ENCODE measurements at regions not wholly inside any gene's neighbourhood (a gene's known extent, or its start where the extent isn't known, plus 50 kb on each side); places are given as distances from the start of the nearest gene placed in this dataset.

DNA sequence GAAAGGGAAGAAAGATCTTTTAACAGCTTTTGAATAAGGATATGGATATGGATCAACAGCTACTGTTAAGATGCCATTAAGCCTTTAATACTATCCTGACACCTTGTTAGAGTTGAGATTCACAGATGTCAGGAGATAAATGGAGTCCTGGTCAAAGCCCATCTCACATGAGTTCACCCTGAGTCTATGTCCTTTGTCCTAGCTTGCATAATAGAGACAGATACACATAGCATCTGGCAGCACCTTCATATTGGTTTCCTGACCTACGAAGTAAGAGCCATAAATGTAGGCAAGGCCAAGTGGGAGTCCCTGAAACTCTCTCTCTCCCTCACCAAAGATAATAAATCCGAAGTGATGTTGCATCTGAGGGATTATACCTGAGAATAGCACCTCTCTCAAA is 79.1 kb upstream of the F13A1 start:
- TF ChIP-seq POLR2AphosphoS5 (IDR thresholded peaks at IDR 0.05; ENCODE audit: insufficient read depth, low read depth, low read length) (no peak), EZH2 (IDR thresholded peaks at IDR 0.05; ENCODE audit: borderline replicate concordance, low read depth, low read length, severe bottlenecking) (no peak), JUN (IDR thresholded peaks at IDR 0.05; ENCODE audit: borderline replicate concordance, insufficient read depth, insufficient read length, low read depth) (no peak)
- TF ChIP-seq, protein P1, sequence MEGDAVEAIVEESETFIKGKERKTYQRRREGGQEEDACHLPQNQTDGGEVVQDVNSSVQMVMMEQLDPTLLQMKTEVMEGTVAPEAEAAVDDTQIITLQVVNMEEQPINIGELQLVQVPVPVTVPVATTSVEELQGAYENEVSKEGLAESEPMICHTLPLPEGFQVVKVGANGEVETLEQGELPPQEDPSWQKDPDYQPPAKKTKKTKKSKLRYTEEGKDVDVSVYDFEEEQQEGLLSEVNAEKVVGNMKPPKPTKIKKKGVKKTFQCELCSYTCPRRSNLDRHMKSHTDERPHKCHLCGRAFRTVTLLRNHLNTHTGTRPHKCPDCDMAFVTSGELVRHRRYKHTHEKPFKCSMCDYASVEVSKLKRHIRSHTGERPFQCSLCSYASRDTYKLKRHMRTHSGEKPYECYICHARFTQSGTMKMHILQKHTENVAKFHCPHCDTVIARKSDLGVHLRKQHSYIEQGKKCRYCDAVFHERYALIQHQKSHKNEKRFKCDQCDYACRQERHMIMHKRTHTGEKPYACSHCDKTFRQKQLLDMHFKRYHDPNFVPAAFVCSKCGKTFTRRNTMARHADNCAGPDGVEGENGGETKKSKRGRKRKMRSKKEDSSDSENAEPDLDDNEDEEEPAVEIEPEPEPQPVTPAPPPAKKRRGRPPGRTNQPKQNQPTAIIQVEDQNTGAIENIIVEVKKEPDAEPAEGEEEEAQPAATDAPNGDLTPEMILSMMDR (IDR thresholded peaks at IDR 0.05; ENCODE audit: extremely low read depth in 1 of 2, insufficient read depth in 1 of 2, low read depth in 1 of 2, low read length in 2 of 2), result no peak
- CTCF ChIA-PET, result no interaction called here

GRCh38 chr6:6401401-6401800 is 80.9 kb upstream of the F13A1 start:
- Histone ChIP-seq H3K36me3 (ENCODE audit: control insufficient read depth in 2 of 2, extremely low read depth in 1 of 2, insufficient read depth in 2 of 2, low read length in 2 of 2) (no peaks in the 10 kb centered on the region), H3K4me2 (ENCODE audit: insufficient read depth, low read length) (no peak overlapping the region), H3K27ac (ENCODE audit: insufficient read depth, low read depth, low read length) (no peak overlapping the region), H3K4me1 (ENCODE audit: control insufficient read depth, extremely low read depth, insufficient read depth, low read length) (no peaks in the 10 kb centered on the region), H4K20me1 (replicated peaks; ENCODE audit: control insufficient read depth, extremely low read depth, insufficient read depth, low read length) (no peaks in the 10 kb centered on the region), H3K79me2 (ENCODE audit: control insufficient read depth, insufficient read depth, low read length) (no peaks in the 10 kb centered on the region), H3K9ac (replicated peaks; ENCODE audit: extremely low read depth, insufficient read depth, low read length) (no peak overlapping the region), H2AFZ (ENCODE audit: low read depth, low read length) (no peak overlapping the region), H3K9me3 (replicated peaks; ENCODE audit: control insufficient read depth, insufficient read depth, low read length) (no peaks in the 10 kb centered on the region), H3K9me1 (replicated peaks; ENCODE audit: control insufficient read depth, extremely low read depth, insufficient read depth, low read length) (no peaks in the 10 kb centered on the region), H3K4me3 (replicated peaks in 1 of 3; ENCODE audit: insufficient read depth in 1 of 3, low read depth in 1 of 3, low read length in 3 of 3) (no peak overlapping the region), H3K27me3 (ENCODE audit: control insufficient read depth in 2 of 2, insufficient read depth in 2 of 2, low read length in 2 of 2) (no peaks in the 10 kb centered on the region)
- ChIA-PET POLR2A (no interaction called here), CTCF (no interaction called here)
- TF ChIP-seq GATA2 (IDR thresholded peaks at IDR 0.05; ENCODE audit: insufficient read depth, insufficient read length, low read depth, low read length) (no peak), JUN (IDR thresholded peaks at IDR 0.05; ENCODE audit: borderline replicate concordance, insufficient read depth, insufficient read length, low read depth) (no peak), MYC (IDR thresholded peaks at IDR 0.05; ENCODE audit: low read depth, low read length) (no peak), FOS (IDR thresholded peaks at IDR 0.05; ENCODE audit: borderline replicate concordance, insufficient read depth, low read length) (no peak), EZH2 (IDR thresholded peaks at IDR 0.05; ENCODE audit: borderline replicate concordance, low read depth, low read length, severe bottlenecking) (no peak), POLR2AphosphoS5 (IDR thresholded peaks at IDR 0.05; ENCODE audit: insufficient read depth, low read depth, low read length) (no peak), POLR2A (IDR thresholded peaks at IDR 0.05; ENCODE audit: low read depth, low read length) (no peak)
- TF ChIP-seq, protein P2, sequence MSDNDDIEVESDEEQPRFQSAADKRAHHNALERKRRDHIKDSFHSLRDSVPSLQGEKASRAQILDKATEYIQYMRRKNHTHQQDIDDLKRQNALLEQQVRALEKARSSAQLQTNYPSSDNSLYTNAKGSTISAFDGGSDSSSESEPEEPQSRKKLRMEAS (IDR thresholded peaks at IDR 0.05; ENCODE audit: insufficient read depth, insufficient read length), result no peak
- TF ChIP-seq, protein P1 (IDR thresholded peaks at IDR 0.05; ENCODE audit: extremely low read depth in 1 of 2, insufficient read depth in 1 of 2, low read depth in 1 of 2, low read length in 2 of 2), result no peak
- intact Hi-C loops (cut with micrococcal nuclease) (no loop called here), dilution Hi-C loops (cut with MboI; ENCODE audit: extremely low pct_ligation_motif_present, low sequenced_read_pairs) (no loop called here)
- BruUV-seq (replicated peaks), result no TSS peak
- no peak for FAIRE-seq
- DNase-seq (ENCODE audit: low read depth, low spot score), result no peak

More for the DNA sequence above, 79.1 kb upstream of the F13A1 start:
- no peak overlapping the region for H2AFZ ChIP-seq (ENCODE audit: low read depth, low read length)
- H3K4me2 ChIP-seq (ENCODE audit: insufficient read depth, low read length), result no peak overlapping the region
- no peak for FAIRE-seq
- no peak overlapping the region for H3K27ac ChIP-seq (ENCODE audit: insufficient read depth, low read depth, low read length)
- H4K20me1 ChIP-seq (replicated peaks; ENCODE audit: control insufficient read depth, extremely low read depth, insufficient read depth, low read length), result no peaks in the 10 kb centered on the region
- dilution Hi-C loops (cut with MboI; ENCODE audit: extremely low pct_ligation_motif_present, low sequenced_read_pairs) (no loop called here), intact Hi-C loops (cut with micrococcal nuclease) (no loop called here)
- no peaks in the 10 kb centered on the region for H3K36me3 ChIP-seq (ENCODE audit: control insufficient read depth in 2 of 2, extremely low read depth in 1 of 2, insufficient read depth in 2 of 2, low read length in 2 of 2)
- no peaks in the 10 kb centered on the region for H3K27me3 ChIP-seq (ENCODE audit: control insufficient read depth in 2 of 2, insufficient read depth in 2 of 2, low read length in 2 of 2)
- H3K4me3 ChIP-seq (replicated peaks in 1 of 3; ENCODE audit: insufficient read depth in 1 of 3, low read depth in 1 of 3, low read length in 3 of 3), result no peak overlapping the region
- H3K9me3 ChIP-seq (replicated peaks; ENCODE audit: control insufficient read depth, insufficient read depth, low read length), result no peaks in the 10 kb centered on the region
- no TSS peak for BruUV-seq (replicated peaks)
- no peak for DNase-seq (ENCODE audit: low read depth, low spot score)
- H3K9me1 ChIP-seq (replicated peaks; ENCODE audit: control insufficient read depth, extremely low read depth, insufficient read depth, low read length), result no peaks in the 10 kb centered on the region
- no peaks in the 10 kb centered on the region for H3K79me2 ChIP-seq (ENCODE audit: control insufficient read depth, insufficient read depth, low read length)
- H3K4me1 ChIP-seq (ENCODE audit: control insufficient read depth, extremely low read depth, insufficient read depth, low read length), result no peaks in the 10 kb centered on the region
- POLR2A ChIA-PET, result no interaction called here
- no peak overlapping the region for H3K9ac ChIP-seq (replicated peaks; ENCODE audit: extremely low read depth, insufficient read depth, low read length)

Measured in endothelial cell of umbilical vein (primary cell).